HL-60 (cell line): ENCODE measurements at regions not wholly inside any gene's neighbourhood (a gene's known extent, or its start where the extent isn't known, plus 50 kb on each side); places are given as distances from the start of the nearest gene placed in this dataset.
"Not testable (repeated sequence)": the region's sequence is repeated elsewhere in the genome, so short reads cannot be mapped to it uniquely, and the experiment has no call there.

Experiments used
- POLR2AphosphoS5 ChIP-seq: IDR thresholded peaks from 2 replicates; pipeline ENCODE4 v1.6.1; 2012; ENCODE audit warnings: low read depth
- TF ChIP-seq, protein P1 (sequence below): IDR thresholded peaks from one replicate; pipeline ENCODE4 v1.5.1; 2011; ENCODE audit warnings: low read length, control low read depth, inconsistent platforms; ENCODE audit not compliant: insufficient read depth
- TF ChIP-seq, protein P2 (sequence below): IDR thresholded peaks from 2 replicates; pipeline ENCODE4 v1.6.1; 2012; ENCODE audit warnings: low read depth; ENCODE audit not compliant: insufficient replicate concordance

DNA sequence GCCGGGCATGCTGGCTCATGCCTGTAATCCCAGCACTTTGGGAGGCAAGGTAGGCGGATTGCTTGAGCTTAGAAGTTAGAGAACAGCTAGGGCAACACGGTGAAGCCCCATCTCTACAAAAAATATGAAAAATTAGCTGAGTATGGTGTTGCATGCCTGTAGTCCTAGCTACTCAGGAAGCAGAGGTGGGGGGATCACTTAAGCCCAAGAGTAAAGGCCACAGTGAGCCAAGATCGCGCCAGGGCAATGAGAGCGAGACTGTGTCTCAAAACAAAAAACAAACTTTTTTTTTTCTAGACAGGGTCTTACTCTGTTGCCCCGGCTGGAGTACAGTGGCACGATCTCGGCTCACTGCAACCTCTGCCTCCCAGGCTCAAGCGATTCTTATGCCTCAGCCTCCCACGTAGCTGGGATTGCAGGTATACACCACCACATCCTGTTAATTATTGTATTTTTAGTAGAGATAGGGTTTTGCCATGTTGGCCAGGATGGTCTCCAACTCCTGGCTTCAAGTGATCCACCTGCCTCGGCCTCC lies 307.5 kb downstream of the GOLGA6L6 start:
- TF ChIP-seq, protein P1, sequence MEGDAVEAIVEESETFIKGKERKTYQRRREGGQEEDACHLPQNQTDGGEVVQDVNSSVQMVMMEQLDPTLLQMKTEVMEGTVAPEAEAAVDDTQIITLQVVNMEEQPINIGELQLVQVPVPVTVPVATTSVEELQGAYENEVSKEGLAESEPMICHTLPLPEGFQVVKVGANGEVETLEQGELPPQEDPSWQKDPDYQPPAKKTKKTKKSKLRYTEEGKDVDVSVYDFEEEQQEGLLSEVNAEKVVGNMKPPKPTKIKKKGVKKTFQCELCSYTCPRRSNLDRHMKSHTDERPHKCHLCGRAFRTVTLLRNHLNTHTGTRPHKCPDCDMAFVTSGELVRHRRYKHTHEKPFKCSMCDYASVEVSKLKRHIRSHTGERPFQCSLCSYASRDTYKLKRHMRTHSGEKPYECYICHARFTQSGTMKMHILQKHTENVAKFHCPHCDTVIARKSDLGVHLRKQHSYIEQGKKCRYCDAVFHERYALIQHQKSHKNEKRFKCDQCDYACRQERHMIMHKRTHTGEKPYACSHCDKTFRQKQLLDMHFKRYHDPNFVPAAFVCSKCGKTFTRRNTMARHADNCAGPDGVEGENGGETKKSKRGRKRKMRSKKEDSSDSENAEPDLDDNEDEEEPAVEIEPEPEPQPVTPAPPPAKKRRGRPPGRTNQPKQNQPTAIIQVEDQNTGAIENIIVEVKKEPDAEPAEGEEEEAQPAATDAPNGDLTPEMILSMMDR: not testable (repeated sequence)
- TF ChIP-seq POLR2AphosphoS5: not testable (repeated sequence)
- TF ChIP-seq, protein P2, sequence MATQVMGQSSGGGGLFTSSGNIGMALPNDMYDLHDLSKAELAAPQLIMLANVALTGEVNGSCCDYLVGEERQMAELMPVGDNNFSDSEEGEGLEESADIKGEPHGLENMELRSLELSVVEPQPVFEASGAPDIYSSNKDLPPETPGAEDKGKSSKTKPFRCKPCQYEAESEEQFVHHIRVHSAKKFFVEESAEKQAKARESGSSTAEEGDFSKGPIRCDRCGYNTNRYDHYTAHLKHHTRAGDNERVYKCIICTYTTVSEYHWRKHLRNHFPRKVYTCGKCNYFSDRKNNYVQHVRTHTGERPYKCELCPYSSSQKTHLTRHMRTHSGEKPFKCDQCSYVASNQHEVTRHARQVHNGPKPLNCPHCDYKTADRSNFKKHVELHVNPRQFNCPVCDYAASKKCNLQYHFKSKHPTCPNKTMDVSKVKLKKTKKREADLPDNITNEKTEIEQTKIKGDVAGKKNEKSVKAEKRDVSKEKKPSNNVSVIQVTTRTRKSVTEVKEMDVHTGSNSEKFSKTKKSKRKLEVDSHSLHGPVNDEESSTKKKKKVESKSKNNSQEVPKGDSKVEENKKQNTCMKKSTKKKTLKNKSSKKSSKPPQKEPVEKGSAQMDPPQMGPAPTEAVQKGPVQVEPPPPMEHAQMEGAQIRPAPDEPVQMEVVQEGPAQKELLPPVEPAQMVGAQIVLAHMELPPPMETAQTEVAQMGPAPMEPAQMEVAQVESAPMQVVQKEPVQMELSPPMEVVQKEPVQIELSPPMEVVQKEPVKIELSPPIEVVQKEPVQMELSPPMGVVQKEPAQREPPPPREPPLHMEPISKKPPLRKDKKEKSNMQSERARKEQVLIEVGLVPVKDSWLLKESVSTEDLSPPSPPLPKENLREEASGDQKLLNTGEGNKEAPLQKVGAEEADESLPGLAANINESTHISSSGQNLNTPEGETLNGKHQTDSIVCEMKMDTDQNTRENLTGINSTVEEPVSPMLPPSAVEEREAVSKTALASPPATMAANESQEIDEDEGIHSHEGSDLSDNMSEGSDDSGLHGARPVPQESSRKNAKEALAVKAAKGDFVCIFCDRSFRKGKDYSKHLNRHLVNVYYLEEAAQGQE: not testable (repeated sequence)
